Psoas muscle (tissue), 7 donors: ENCODE measurements at regions not wholly inside any gene's neighbourhood (a gene's known extent, or its start where the extent isn't known, plus 50 kb on each side); places are given as distances from the start of the nearest gene placed in this dataset.
A peak's percentile ranks its signal among the peaks of the same experiment; 100 is the strongest.

Source experiments
- ATAC-seq, 4 donors: fragments of 200-7000 bp; cut with Tn5 transposase; one replicate each; pipeline ENCODE4 v1.9.1; 2020; ENCODE audit warnings: moderate library complexity in 3 of 4, mild to moderate bottlenecking in 2 of 4
- DNase-seq, 2 donors: peaks; one replicate each; pipeline ENCODE4 v3.0.0-alpha.2; 2020
- H3K27ac ChIP-seq: fragments of 200-600 bp; one replicate; pipeline ENCODE4 v1.8.0; 2022
- H3K27me3 ChIP-seq, 3 donors: fragments of 200-600 bp in 1 of 3; one replicate each; pipeline versions ENCODE4 v1.6.1 to v1.8.0; 2013 to 2022; ENCODE audit warnings: low read length in 2 of 3, mild to moderate bottlenecking in 2 of 3, moderate library complexity in 1 of 3; ENCODE audit not compliant: insufficient read depth in 3 of 3
- H3K36me3 ChIP-seq, 2 donors: fragments of 200-600 bp in 1 of 2; one replicate each; pipeline versions ENCODE4 v1.6.1 to v1.8.0; 2013 to 2022; ENCODE audit warnings: low read depth in 1 of 2, mild to moderate bottlenecking in 1 of 2, moderate library complexity in 1 of 2; ENCODE audit not compliant: insufficient read depth in 1 of 2
- H3K4me1 ChIP-seq: fragments of 200-600 bp; one replicate; pipeline ENCODE4 v1.8.0; 2022
- H3K4me3 ChIP-seq: fragments of 200-600 bp; one replicate; pipeline ENCODE4 v1.8.0; 2022; ENCODE audit warnings: mild to moderate bottlenecking
- H3K9me3 ChIP-seq: fragments of 200-600 bp; one replicate; pipeline ENCODE4 v1.8.0; 2022
- CTCF ChIP-seq: fragments of 200-600 bp; IDR thresholded peaks from one replicate; pipeline ENCODE4 v1.8.0; 2022; ENCODE audit warnings: antibody characterized with exemption
- WGBS, 3 donors: extraction: QIAGEN DNeasy Blood & Tissue Kit; methylation state at CpG; one replicate each; pipeline versions ENCODE4 v1.1.6 to v1.1.7; 2013; 5-methylcytosine and 5-hydroxymethylcytosine counted together
- intact Hi-C, 2 donors: fragments of 100-400 bp; cut with DNase I; formaldehyde crosslinking; loops; one replicate each; pipeline versions ENCODE4 v1.11.0 to v1.14.2; 2022
- donor health status: healthy with polysubstance abuse.
- donor health status: DM: no; HTN: no; CAD: no; lungs with moderate emphysema.
- donor health status: Bipolar disorder and iron deficiency.
- donor health status: healthy.
- donor health status: DM: yes; HTN: yes; CAD: no.
- donor health status: DM: no; HTN: no; CAD: no.
- donor health status: DM: yes; HTN: yes; CAD: no.

- DNase-seq (peak; percentile 15 to 65), ATAC-seq (peak in 2 of 4 donors; percentile 43 to 69)
- H3K4me1 ChIP-seq = no peaks in the 10 kb centered on the region
- peak overlapping the region; percentile 41 for H3K4me3 ChIP-seq
- WGBS, 3 donors = 14 to 27% (median 19%) methylated on average over 20 of the region's 20 CpGs
- intact Hi-C loops = no loop called here
- H3K27me3 ChIP-seq = no peaks in the 10 kb centered on the region
- no peaks in the 10 kb centered on the region for H3K36me3 ChIP-seq
- no peak overlapping the region for H3K27ac ChIP-seq
- no peaks in the 10 kb centered on the region for H3K9me3 ChIP-seq
- no peak for TF ChIP-seq CTCF
Observed at GRCh38 chr14:101119830-101120571, 216.5 kb upstream of the RTL1 start.

GRCh38 chr14:101120641-101121507, 217.4 kb upstream of the RTL1 start:
- H3K9me3 ChIP-seq = no peaks in the 10 kb centered on the region

GRCh38 chr14:101121508-101122139, 218.1 kb upstream of the RTL1 start:
- H3K36me3 ChIP-seq = no peaks in the 10 kb centered on the region
- ATAC-seq = no peak
- no peaks in the 10 kb centered on the region for H3K9me3 ChIP-seq
- 87 to 94% (median 89%) methylated on average over 13 of the region's 13 CpGs for WGBS, 3 donors
- H3K27ac ChIP-seq = peak overlapping the region; percentile 1
- H3K4me1 ChIP-seq = no peaks in the 10 kb centered on the region
- peaks cover 0 to 7% (median 0%) of the 10 kb centered on the region in 3 donors for H3K27me3 ChIP-seq
- intact Hi-C loops = no loop called here
- no peak for TF ChIP-seq CTCF
- DNase-seq = peak; percentile 6 to 46
- H3K4me3 ChIP-seq = no peak overlapping the region

More at GRCh38 chr14:101120641-101121507, 217.4 kb upstream of the RTL1 start:
- peak overlapping the region; percentile 1 for H3K27ac ChIP-seq
- intact Hi-C loops = no loop called here
- ATAC-seq = peak in 2 of 4 donors; percentile 46 to 48
- H3K4me3 ChIP-seq = peak overlapping the region; percentile 41
- no peaks in the 10 kb centered on the region for H3K36me3 ChIP-seq
- H3K27me3 ChIP-seq = peaks cover 0 to 2% (median 0%) of the 10 kb centered on the region in 3 donors
- WGBS, 3 donors = 67 to 71% (median 69%) methylated on average over 19 of the region's 19 CpGs
- peak; percentile 45 to 73 for DNase-seq
- no peaks in the 10 kb centered on the region for H3K4me1 ChIP-seq
- no peak for TF ChIP-seq CTCF

- Histone ChIP-seq H3K4me3 (no peak overlapping the region), H3K9me3 (no peaks in the 10 kb centered on the region), H3K36me3 (no peaks in the 10 kb centered on the region), H3K4me1 (no peaks in the 10 kb centered on the region), H3K27ac (no peak overlapping the region), H3K27me3 (peaks cover 0 to 7% (median 0%) of the 10 kb centered on the region in 3 donors)
- ATAC-seq (no peak), DNase-seq (peak; percentile 5 to 49)
- intact Hi-C loops = no loop called here
- TF ChIP-seq CTCF = no peak
- WGBS, 3 donors = 90 to 92% (median 91%) methylated on average over 21 of the region's 21 CpGs
Observed at GRCh38 chr14:101122237-101123141, 219.0 kb upstream of the RTL1 start.
